ENCODE measurements at regions not wholly inside any gene's neighbourhood (a gene's known extent, or its start where the extent isn't known, plus 50 kb on each side); places are given as distances from the start of the nearest gene placed in this dataset.

DNA sequence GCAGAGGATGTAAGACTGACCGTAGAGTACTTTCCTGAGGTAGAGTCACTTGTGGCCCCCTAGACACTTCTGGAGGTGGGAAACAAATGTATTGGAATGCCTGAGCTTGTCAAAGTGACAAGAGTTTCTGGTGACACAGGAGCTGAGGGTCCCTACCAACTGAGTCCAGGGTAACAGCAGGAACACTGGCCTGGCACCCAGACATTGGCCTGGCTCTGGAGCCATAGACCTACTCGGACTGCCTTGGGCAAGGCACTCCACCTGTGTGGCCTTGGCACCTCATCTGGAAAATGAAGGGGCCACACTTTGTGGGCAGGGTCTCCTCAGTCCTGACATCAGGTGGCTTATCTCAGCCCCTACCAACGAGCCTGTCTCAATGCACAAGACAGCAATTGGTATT lies 398.2 kb upstream of the CELF4 start:
- Histone ChIP-seq H3K18ac (ENCODE audit: extremely low read depth, low read length) (no peak overlapping the region), H2BK15ac (ENCODE audit: low read length) (no peak overlapping the region), H3K14ac (ENCODE audit: insufficient read length) (no peak overlapping the region), H2AFZ (ENCODE audit: low read length) (no peak overlapping the region), H3K9ac (replicated peaks in 1 of 4; ENCODE audit: extremely low read depth in 1 of 4, low read depth in 3 of 4, low read length in 3 of 4) (no peak overlapping the region), H3K9me3 (ENCODE audit: insufficient read depth in 2 of 2, low read depth in 1 of 2, low read length in 1 of 2) (no peaks in the 10 kb centered on the region; a peak in 1 of 4 replicates), H4K91ac (replicated peaks; ENCODE audit: insufficient read length, low read length) (no peak overlapping the region), H2AK5ac (ENCODE audit: low read depth, low read length) (no peak overlapping the region), H3K56ac (replicated peaks; ENCODE audit: insufficient read length, low read depth, low read length) (no peak overlapping the region), H3K4me1 (replicated peaks in 1 of 4; ENCODE audit: control insufficient read depth in 3 of 4, insufficient read depth in 4 of 4, low read length in 3 of 4) (no peaks in the 10 kb centered on the region), H2BK12ac (ENCODE audit: low read depth, low read length) (no peak overlapping the region), H3K79me2 (ENCODE audit: control insufficient read depth in 1 of 2, insufficient read depth in 2 of 2, low read length in 2 of 2) (no peaks in the 10 kb centered on the region), H3K27me3 (replicated peaks in 1 of 4; ENCODE audit: control insufficient read depth in 3 of 4, extremely low read depth in 1 of 4, insufficient read depth in 3 of 4, low read length in 3 of 4) (no peaks in the 10 kb centered on the region), H4K20me1 (replicated peaks in 1 of 2; ENCODE audit: control insufficient read depth in 1 of 2, insufficient read depth in 2 of 2, low read length in 2 of 2) (no peaks in the 10 kb centered on the region), H4K8ac (ENCODE audit: extremely low read depth, insufficient read depth, low read length) (no peak overlapping the region), H3K79me1 (ENCODE audit: low read depth, low read length) (no peaks in the 10 kb centered on the region), H3K36me3 (ENCODE audit: control insufficient read depth in 2 of 4, insufficient read depth in 4 of 4, low read length in 3 of 4) (no peaks in the 10 kb centered on the region), H3K4me3 (ENCODE audit: extremely low read depth in 1 of 4, insufficient read depth in 2 of 4, low read depth in 3 of 4, low read length in 4 of 4) (no peak overlapping the region), H2BK20ac (ENCODE audit: low read length) (no peak overlapping the region), H3K4me2 (ENCODE audit: insufficient read depth in 1 of 2, low read depth in 2 of 2, low read length in 2 of 2) (no peak overlapping the region), H2BK120ac (replicated peaks; ENCODE audit: low read depth, low read length) (no peak overlapping the region), H3K4ac (replicated peaks; ENCODE audit: insufficient read length, low read depth, low read length) (no peak overlapping the region), H3K23ac (ENCODE audit: insufficient read length) (no peak overlapping the region), H3K23me2 (ENCODE audit: low read depth, low read length) (no peaks in the 10 kb centered on the region), H4K5ac (ENCODE audit: insufficient read length, low read depth, low read length) (no peak overlapping the region), H2BK5ac (ENCODE audit: low read depth, low read length) (no peak overlapping the region), H3K27ac (ENCODE audit: low read depth, low read length) (no peak overlapping the region)
- WGBS, 2 experiments (ENCODE audit: extremely low coverage in 1 of 2, insufficient coverage in 1 of 2, insufficient read length in 1 of 2, insufficient replicate concordance in 2 of 2, low coverage in 1 of 2, low lambda C conversion rate in 2 of 2, missing lambda C conversion rate in 1 of 2), result 97% methylated on average over 3 of the region's 3 CpGs; no CpG with 5 or more reads in 1 of the 2 experiments
- POLR2A ChIA-PET (ENCODE audit: partially characterized antibody), result no interaction called here
- CTCF ChIA-PET (ENCODE audit: partially characterized antibody), result no interaction called here
- no peak for DNase-seq (ENCODE audit: low read depth in 1 of 2, low spot score in 2 of 2)
- FAIRE-seq, result no peak
- no peak for TF ChIP-seq KDM1A (IDR thresholded peaks at IDR 0.05; ENCODE audit: borderline replicate concordance, low read length)
- TF ChIP-seq, protein P1, sequence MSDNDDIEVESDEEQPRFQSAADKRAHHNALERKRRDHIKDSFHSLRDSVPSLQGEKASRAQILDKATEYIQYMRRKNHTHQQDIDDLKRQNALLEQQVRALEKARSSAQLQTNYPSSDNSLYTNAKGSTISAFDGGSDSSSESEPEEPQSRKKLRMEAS (IDR thresholded peaks at IDR 0.05), result no peak
- no peak for TF ChIP-seq POLR2AphosphoS5 (IDR thresholded peaks at IDR 0.05; ENCODE audit: low read depth, low read length)
- no peak for TF ChIP-seq SP2 (IDR thresholded peaks at IDR 0.05; ENCODE audit: low read length)
- TF ChIP-seq, protein P2, sequence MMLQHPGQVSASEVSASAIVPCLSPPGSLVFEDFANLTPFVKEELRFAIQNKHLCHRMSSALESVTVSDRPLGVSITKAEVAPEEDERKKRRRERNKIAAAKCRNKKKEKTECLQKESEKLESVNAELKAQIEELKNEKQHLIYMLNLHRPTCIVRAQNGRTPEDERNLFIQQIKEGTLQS (IDR thresholded peaks at IDR 0.05; ENCODE audit: insufficient read depth, low read depth, low read length), result no peak
- no peak for TF ChIP-seq FOSL1 (IDR thresholded peaks at IDR 0.05; ENCODE audit: insufficient read depth, low read depth, low read length)
- TF ChIP-seq SP1 (IDR thresholded peaks at IDR 0.05; ENCODE audit: low read depth, low read length), result no peak
- TF ChIP-seq CHD1 (IDR thresholded peaks at IDR 0.05; ENCODE audit: low read depth, low read length), result no peak
- no peak for TF ChIP-seq NANOG (IDR thresholded peaks at IDR 0.05; ENCODE audit: insufficient read depth, low read depth, low read length, poor library complexity, severe bottlenecking)
- TF ChIP-seq ZNF274 (IDR thresholded peaks at IDR 0.05; ENCODE audit: borderline replicate concordance, extremely low read depth, low read length), result no peak
- no peak for TF ChIP-seq TAF7 (optimal IDR thresholded peaks at IDR 0.05; ENCODE audit: borderline replicate concordance, low read depth, low read length)
- TF ChIP-seq KDM5A (IDR thresholded peaks at IDR 0.05; ENCODE audit: low read length), result no peak
- TF ChIP-seq BCL11A (IDR thresholded peaks at IDR 0.05; ENCODE audit: low read depth in 2 of 2, low read length in 2 of 2), result no peak
- TF ChIP-seq GTF2F1 (IDR thresholded peaks at IDR 0.05; ENCODE audit: borderline replicate concordance, low read depth, low read length), result no peak
- no peak for TF ChIP-seq RXRA (IDR thresholded peaks at IDR 0.05; ENCODE audit: insufficient read depth, low read depth, low read length)

Measured in H1 (cell line).